Smooth muscle cell (in vitro differentiated cells): ENCODE measurements at regions not wholly inside any gene's neighbourhood (a gene's known extent, or its start where the extent isn't known, plus 50 kb on each side); places are given as distances from the start of the nearest gene placed in this dataset.

ENCODE experiments used
- DNase-seq: peaks from one replicate; lab custom pipeline; 2025; ENCODE audit not compliant: unreplicated experiment; lab: John Stamatoyannopoulos, UW
- H2AFZ ChIP-seq: fragments of 200-600 bp; sonication (generic); 2 replicates; pipeline ENCODE4 v1.6.0; 2016; ENCODE audit warnings: antibody characterized with exemption, low read depth, mild to moderate bottlenecking
- H3F3A ChIP-seq: fragments of 200-600 bp; sonication (generic); 2 replicates; pipeline ENCODE4 v1.6.0; 2017; ENCODE audit warnings: antibody characterized with exemption, low read depth
- H3K27ac ChIP-seq: fragments of 200-600 bp; sonication (generic); 2 replicates; pipeline ENCODE4 v1.5.1; 2016; ENCODE audit warnings: low read depth, mild to moderate bottlenecking
- H3K27me3 ChIP-seq: fragments of 200-600 bp; sonication (generic); 2 replicates; pipeline ENCODE4 v1.6.1; 2016; ENCODE audit warnings: low read depth, mild to moderate bottlenecking
- H3K36me3 ChIP-seq: fragments of 200-600 bp; sonication (generic); 2 replicates; pipeline ENCODE4 v1.5.1; 2016; ENCODE audit warnings: low read depth
- H3K4me1 ChIP-seq: fragments of 200-600 bp; sonication (generic); 2 replicates; pipeline ENCODE4 v1.5.1; 2016; ENCODE audit warnings: low read depth
- H3K4me2 ChIP-seq: fragments of 200-600 bp; sonication (generic); 2 replicates; pipeline ENCODE4 v1.6.0; 2016; ENCODE audit warnings: mild to moderate bottlenecking
- H3K4me3 ChIP-seq: fragments of 200-600 bp; sonication (generic); 2 replicates; pipeline ENCODE4 v1.5.1; 2016; ENCODE audit warnings: mild to moderate bottlenecking
- H3K79me2 ChIP-seq: fragments of 200-600 bp; sonication (generic); 2 replicates; pipeline ENCODE4 v1.6.0; 2016; ENCODE audit warnings: low read depth, mild to moderate bottlenecking
- H3K9ac ChIP-seq: fragments of 200-600 bp; sonication (generic); 2 replicates; pipeline ENCODE4 v1.6.0; 2016; ENCODE audit warnings: low read depth
- H3K9me3 ChIP-seq: fragments of 200-600 bp; sonication (generic); replicated peaks from 2 replicates; pipeline ENCODE4 v1.5.1; 2016; ENCODE audit warnings: low read depth
- H4K20me1 ChIP-seq: fragments of 200-600 bp; sonication (generic); 2 replicates; pipeline ENCODE4 v1.6.0; 2016; ENCODE audit warnings: low read depth
- CTCF ChIP-seq: fragments of 200-600 bp; sonication (generic); IDR thresholded peaks from 2 replicates; pipeline ENCODE4 v1.5.1; 2017; ENCODE audit warnings: borderline replicate concordance, mild to moderate bottlenecking, antibody characterized with exemption; ENCODE audit not compliant: insufficient read depth, poor library complexity, severe bottlenecking
- WGBS: methylation state at CpG from one replicate; pipeline ENCODE4 v1.1.7; 2016; ENCODE audit warnings: low lambda C conversion rate; 5-methylcytosine and 5-hydroxymethylcytosine counted together

- H2AFZ ChIP-seq, result no peak overlapping the region
- WGBS, result 72% methylated on average over 4 of the region's 4 CpGs
- H3K79me2 ChIP-seq, result no peaks in the 10 kb centered on the region
- no peaks in the 10 kb centered on the region for H3K27me3 ChIP-seq
- no peak overlapping the region for H3K9ac ChIP-seq
- H3K9me3 ChIP-seq, result no peaks in the 10 kb centered on the region
- no peak for TF ChIP-seq CTCF
- no peaks in the 10 kb centered on the region for H4K20me1 ChIP-seq
- H3F3A ChIP-seq, result no peaks in the 10 kb centered on the region
- H3K27ac ChIP-seq, result no peak overlapping the region
- H3K4me1 ChIP-seq, result no peaks in the 10 kb centered on the region
- no peak overlapping the region for H3K4me2 ChIP-seq
- no peak overlapping the region for H3K4me3 ChIP-seq
- no peak for DNase-seq
- no peaks in the 10 kb centered on the region for H3K36me3 ChIP-seq
Observed at GRCh38 chr6:113203715-113204110, 653.4 kb upstream of the MARCKS start.

- WGBS, result 89% methylated on average over 1 of the region's 1 CpG
Observed at GRCh38 chr6:113205553-113205952, 651.6 kb upstream of the MARCKS start.

GRCh38 chr6:113208726-113209125, 648.4 kb upstream of the MARCKS start:
- TF ChIP-seq CTCF, result no peak
- peak overlapping the region; percentile 34 for H2AFZ ChIP-seq
- no peak overlapping the region for H3K4me3 ChIP-seq
- no peaks in the 10 kb centered on the region for H3K79me2 ChIP-seq
- H3K9ac ChIP-seq, result no peak overlapping the region
- no peaks in the 10 kb centered on the region for H4K20me1 ChIP-seq
- H3F3A ChIP-seq, result no peaks in the 10 kb centered on the region
- H3K4me2 ChIP-seq, result no peak overlapping the region
- no peak overlapping the region for H3K27ac ChIP-seq
- 95% methylated on average over 2 of the region's 2 CpGs for WGBS
- DNase-seq, result no peak
- H3K27me3 ChIP-seq, result no peaks in the 10 kb centered on the region
- H3K4me1 ChIP-seq, result no peaks in the 10 kb centered on the region
- H3K36me3 ChIP-seq, result no peaks in the 10 kb centered on the region
- no peaks in the 10 kb centered on the region for H3K9me3 ChIP-seq

More at GRCh38 chr6:113205553-113205952, 651.6 kb upstream of the MARCKS start:
- H3K9me3 ChIP-seq, result no peaks in the 10 kb centered on the region
- no peaks in the 10 kb centered on the region for H3K36me3 ChIP-seq
- peak overlapping the region; percentile 81 for H2AFZ ChIP-seq
- DNase-seq, result no peak
- no peaks in the 10 kb centered on the region for H4K20me1 ChIP-seq
- H3F3A ChIP-seq, result no peaks in the 10 kb centered on the region
- no peak overlapping the region for H3K27ac ChIP-seq
- no peaks in the 10 kb centered on the region for H3K79me2 ChIP-seq
- no peaks in the 10 kb centered on the region for H3K27me3 ChIP-seq
- no peak overlapping the region for H3K4me3 ChIP-seq
- no peak overlapping the region for H3K4me2 ChIP-seq
- no peak for TF ChIP-seq CTCF
- no peak overlapping the region for H3K9ac ChIP-seq
- no peaks in the 10 kb centered on the region for H3K4me1 ChIP-seq

- no peaks in the 10 kb centered on the region for H3K27me3 ChIP-seq
Observed at GRCh38 chr6:113209315-113209714, 647.8 kb upstream of the MARCKS start.

More at GRCh38 chr6:113209315-113209714, 647.8 kb upstream of the MARCKS start:
- H2AFZ ChIP-seq, result no peak overlapping the region
- H3K4me3 ChIP-seq, result no peak overlapping the region
- no peak overlapping the region for H3K27ac ChIP-seq
- H3K4me2 ChIP-seq, result no peak overlapping the region
- H3K36me3 ChIP-seq, result no peaks in the 10 kb centered on the region
- H3K9me3 ChIP-seq, result no peaks in the 10 kb centered on the region
- H3F3A ChIP-seq, result no peaks in the 10 kb centered on the region
- no peak for TF ChIP-seq CTCF
- H3K79me2 ChIP-seq, result no peaks in the 10 kb centered on the region
- H3K4me1 ChIP-seq, result no peaks in the 10 kb centered on the region
- H3K9ac ChIP-seq, result no peak overlapping the region
- H4K20me1 ChIP-seq, result no peaks in the 10 kb centered on the region
- 61% methylated on average over 5 of the region's 5 CpGs for WGBS
- DNase-seq, result no peak
